ENCODE measurements at regions not wholly inside any gene's neighbourhood (a gene's known extent, or its start where the extent isn't known, plus 50 kb on each side); places are given as distances from the start of the nearest gene placed in this dataset.
"Not testable (repeated sequence)": the region's sequence is repeated elsewhere in the genome, so short reads cannot be mapped to it uniquely, and the experiment has no call there.

DNA sequence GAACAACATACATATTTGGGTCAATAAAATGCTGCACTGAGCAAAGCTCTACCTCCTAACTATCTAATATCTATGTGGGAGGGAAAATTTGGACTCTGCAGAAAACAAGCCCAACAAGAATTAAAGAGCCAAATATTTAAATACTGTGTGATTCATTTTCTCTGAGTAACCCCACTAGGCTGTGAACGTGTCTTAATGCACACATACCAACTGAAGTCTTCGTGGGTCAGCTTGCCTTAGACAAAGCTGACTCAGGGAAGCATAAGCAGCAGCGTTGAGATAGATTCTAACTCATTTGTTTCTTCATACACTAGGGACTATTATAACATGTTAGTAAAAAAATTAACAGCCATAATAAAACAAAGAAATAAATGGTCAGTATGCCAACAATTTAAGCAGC is 114.3 kb downstream of the GJA1 start:
- no peak for DNase-seq

DNA sequence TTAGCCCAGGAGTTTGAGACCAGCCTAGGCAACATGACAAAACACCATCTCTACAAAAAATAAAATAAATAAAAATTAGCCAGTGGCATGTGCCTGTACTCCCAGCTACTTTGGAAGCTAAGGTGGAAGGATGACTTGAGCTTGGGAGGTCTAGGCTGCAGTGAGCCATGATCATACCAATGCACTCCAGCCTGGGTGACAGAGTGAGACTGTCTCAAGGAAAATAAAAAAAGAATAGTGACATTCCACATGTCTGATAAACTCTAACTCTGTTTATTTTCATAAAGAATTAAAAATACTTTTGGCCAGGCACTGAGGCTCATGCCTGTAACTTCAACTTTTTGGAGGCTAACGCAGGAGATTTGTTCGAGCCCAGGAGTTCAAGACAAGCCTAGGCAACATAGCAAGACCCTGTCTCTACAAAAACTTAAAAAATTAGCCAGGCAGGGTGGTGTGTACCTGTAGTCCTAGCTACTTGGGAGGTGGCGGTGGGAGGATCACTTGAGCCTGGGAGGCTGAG is 115.1 kb downstream of the GJA1 start:
- no peak for DNase-seq

DNA sequence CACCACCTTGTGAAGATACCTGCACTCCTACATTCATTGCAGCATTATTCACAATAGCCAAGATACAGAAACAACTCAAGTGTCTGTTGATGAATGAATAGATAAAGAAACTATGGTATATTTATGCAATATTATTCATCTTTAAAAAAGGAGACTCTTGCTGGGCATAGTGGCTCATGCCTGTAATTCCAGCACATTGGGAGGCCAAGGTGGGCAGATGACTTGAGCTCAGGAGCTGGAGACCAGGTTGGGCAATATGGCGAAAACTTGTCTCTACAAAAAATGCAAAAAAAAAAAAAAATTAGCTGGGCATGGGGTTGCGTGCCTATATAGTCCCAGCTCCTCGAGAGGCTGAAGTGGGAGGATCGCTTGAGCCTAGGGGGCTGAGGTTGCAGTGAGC is 119.8 kb downstream of the GJA1 start:
- DNase-seq = no peak

DNA sequence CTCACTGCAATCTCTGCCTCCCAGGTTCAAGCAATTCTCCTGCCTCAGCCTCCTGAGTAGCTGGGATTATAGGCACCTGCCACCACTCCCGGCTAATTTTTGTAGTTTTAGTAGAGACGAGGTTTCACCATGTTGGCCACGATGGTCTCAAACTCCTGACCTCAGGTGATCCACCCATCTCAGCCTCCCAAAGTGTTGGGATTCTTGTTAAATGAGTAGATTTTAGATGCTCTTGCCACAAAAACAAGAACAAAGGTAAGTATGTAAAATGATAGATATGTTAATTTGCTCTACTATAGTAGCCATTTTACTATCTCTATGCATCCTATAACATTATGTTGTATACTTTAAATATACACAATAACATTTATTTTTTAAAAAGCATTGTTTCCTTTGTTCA is 120.7 kb downstream of the GJA1 start:
- not testable (repeated sequence) for DNase-seq

DNA sequence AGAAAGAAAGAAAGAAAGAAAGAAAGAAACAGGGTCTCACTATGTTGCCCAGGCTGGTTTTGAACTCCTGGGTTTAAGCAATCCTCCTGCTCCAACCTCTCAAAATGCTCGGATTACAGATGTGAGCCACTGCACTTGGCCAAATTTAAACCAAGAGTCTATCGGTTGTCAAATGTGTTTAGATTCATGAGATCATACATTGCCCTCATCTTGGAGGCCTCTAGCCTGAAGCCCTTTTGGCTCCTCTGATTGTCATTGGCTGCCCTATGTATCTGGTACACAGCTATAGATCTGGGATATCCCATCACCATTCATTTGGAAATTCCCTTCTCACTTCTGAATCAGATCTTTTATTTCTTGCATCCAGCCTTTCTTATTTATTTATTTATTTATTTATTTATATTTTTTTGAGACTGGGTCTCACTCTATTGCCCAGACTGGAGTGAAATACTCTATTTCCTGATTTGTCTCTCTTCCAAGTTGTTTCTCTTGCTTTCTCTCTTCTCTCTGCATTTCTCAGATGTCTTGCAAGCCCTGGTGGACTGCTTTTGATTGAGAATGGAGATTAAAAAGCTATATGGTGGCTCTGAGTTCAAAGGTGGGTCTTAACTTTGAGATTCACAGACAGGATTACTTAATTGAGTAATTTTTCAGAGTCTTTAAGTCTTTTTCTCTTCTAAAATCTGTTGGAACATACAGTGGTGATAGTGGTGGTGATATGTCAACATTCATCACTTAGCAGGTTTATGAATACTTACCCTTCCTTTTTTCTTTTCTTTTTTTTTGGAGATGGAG is 121.9 kb downstream of the GJA1 start:
- no peak for DNase-seq

DNA sequence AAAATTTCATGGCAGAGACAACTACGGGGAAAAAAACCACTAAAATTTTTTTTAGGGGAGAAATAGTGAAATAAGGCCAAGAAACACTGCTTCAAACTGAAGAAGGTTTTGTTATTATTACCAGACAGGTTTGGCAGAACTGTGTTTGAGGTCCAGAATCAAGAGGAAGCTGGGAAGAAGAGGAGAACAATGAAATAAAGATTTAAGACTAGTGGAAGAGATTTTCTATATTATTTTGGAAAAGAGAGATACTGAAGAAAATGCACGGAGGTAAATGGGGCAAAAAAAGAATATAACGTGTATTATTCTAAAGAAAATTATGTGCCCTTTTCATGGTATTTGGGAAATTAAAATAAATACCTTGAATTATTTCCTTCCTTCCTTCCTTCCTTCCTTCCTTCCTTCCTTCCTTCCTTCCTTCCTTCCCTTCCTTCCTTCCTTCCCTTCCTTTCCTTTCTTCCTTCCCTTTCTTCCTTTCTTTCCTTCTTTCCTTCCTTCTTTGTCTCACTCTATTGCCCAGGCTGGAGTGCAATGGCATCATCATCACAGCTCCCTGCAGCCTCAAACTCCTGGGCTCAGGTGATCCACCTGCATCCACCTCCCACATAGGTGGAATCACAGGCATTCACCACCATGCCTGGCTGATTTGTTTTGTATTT is 124.3 kb downstream of the GJA1 start:
- DNase-seq = no peak

DNA sequence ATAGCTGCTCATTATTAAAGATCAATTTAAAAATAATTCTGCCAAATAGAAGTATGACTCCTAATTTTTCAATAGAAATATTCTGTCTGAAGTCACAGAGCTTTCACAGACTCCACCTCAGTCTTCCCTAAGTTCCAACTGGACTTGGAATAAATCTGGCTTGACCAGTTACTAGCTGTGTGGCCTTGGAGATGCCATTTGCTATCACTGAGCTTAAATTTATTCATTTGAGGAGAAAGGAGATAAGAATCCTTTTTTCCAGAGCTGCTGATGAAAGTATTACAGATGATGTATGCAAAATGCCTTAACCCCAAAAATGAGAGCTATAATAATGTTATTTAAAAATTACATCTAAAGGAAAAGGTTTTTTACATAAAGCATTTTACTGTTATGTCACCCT is 125.0 kb downstream of the GJA1 start:
- no peak for DNase-seq

DNA sequence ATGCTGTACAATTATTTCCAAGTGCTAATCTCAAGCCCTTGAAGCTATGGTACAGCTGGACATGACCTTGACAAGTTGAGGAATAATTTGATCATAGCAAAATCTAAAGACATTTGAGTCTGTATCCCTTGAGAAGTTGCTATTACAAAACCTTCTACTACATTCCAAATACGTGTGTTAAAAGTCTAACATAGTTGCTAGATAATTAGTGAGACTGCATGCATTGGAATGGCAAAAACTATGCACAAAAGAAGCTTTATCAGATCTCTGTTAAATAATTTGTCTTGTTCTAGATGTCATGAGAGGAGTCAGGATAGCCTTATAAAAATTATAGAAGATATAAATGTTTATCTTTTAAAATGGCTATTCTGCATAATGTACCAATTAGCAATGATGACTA is 127.8 kb downstream of the GJA1 start:
- DNase-seq = no peak

DNA sequence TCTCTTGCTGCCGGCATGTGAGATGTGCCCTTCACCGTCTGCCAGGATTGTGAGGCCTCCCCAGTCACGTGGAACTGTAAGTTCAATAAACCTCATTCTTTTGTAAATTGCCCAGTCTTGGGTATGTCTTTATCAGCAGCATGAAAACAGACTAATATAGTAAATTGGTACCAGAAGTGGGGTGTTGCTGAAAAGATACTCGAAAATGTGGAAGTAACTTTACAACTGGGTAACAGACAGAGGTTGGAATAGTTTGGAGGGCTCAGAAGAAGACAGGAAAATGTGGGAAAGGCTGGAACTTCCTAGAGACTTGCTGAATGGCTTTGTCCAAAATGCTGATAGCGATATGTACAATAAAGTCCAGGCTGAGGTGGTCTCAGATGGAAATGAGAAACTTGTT is 129.1 kb downstream of the GJA1 start:
- DNase-seq = not testable (repeated sequence)

DNA sequence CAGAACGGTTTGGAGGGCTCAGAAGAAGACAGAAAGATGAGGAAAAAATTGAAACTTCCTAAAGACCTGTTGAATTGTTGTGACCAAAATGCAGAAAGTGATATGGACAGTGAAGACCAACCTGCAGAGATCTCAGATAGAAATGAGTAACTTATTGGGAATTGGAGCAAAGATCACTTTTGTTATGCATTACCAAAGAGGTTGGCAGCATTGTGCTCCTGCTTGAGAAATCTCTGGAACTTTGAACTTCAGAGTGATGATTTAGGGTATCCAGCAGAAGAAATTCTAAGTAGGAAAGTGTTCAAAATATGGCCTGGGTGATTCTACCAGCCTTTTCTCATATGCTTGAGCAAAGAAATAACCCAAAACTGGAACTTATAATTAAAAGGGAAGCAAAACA is 136.0 kb downstream of the GJA1 start:
- no peak for DNase-seq

DNA sequence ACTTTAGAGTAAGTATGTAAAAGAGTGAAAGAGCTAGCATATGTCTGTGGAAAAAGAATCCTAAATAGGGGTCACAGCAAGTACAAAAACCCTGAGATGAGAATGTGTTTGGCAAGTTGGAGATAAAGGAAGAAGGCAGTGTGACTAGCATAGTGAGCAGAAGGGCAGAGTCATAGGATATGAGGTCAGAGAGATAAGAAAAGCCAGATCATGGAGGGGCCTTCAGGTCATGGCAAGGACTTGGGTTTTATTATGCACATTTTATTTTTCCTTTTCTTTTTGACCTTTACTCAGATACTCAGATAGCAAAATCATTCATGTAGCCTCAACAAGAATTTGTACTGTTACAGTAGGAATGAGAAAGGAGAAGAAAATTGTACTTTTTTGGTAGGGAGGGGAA is 138.0 kb downstream of the GJA1 start:
- no peak for DNase-seq

DNA sequence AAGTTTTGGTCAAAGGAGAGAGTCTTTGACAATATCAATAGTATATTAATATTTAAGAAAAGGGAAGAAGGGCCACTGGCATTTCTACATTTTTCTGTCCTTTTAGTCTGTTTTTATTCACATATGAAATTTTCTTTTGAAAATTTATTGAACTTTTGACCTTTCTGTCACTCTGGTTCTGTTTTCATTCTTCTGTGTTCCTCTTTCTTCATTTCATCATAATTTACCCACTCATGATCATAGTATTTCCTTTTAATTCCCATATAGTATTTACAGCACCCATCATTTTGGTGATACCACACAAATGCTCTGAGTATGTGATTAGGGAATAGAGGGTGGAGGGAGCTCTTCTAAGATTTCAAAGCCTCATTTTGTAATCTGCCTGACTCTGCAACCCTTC is 142.8 kb downstream of the GJA1 start:
- no peak for DNase-seq

DNA sequence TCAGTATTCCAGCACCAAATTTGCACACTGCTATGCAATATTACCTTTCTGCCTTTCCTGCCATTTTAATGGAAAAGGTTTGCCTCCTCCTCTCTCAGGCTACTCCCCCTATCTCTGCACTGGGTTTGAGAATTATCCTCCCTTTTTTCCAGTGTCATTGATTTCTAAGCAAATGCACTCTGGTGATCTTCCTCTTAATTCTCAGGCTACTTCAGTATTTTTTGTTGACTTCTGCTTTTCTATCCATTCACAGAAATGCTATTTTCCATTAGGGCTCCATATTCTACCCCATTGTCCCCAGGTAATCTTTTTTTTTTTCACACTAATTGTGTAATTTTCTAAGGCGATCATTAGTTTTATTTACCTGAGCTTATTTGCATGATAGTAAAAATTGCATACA is 144.0 kb downstream of the GJA1 start:
- DNase-seq = no peak

DNA sequence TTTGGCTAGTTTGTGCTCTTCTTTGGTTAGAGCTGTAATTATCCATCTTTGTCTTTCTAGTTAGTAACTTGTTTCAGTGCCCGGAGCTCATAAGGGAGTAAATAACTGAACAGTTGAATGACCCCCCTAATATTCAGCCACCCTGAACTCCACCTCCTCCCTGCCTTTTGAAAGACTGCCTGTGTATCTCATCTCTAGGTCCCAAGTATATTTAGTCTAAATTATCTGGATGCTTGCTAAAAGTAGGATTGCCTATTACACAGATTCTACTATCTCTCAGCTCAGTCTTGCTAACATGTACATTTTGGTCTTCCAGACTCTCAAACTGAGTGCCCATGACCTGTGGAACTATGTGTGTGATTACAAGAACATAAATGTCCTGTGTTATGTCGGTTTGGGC is 145.9 kb downstream of the GJA1 start:
- DNase-seq = no peak

DNA sequence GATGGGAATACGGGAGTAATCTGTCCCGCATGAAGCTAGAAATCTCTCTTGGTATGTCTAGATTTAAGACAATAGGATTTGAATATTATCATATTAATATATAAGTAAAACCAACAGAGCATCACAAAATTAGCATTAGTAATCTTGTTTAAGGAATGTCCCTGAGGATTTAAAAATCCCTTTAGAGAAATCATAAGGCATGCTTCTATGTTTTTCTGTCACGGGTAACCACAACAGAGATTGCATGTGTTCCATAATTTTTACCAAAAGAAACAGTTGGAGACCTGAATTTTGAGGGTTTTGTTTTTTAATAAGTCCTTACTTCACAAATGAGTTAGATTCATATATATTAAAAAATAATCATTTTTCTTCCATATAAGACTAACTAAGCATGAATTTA is 146.8 kb downstream of the GJA1 start:
- no peak for DNase-seq

DNA sequence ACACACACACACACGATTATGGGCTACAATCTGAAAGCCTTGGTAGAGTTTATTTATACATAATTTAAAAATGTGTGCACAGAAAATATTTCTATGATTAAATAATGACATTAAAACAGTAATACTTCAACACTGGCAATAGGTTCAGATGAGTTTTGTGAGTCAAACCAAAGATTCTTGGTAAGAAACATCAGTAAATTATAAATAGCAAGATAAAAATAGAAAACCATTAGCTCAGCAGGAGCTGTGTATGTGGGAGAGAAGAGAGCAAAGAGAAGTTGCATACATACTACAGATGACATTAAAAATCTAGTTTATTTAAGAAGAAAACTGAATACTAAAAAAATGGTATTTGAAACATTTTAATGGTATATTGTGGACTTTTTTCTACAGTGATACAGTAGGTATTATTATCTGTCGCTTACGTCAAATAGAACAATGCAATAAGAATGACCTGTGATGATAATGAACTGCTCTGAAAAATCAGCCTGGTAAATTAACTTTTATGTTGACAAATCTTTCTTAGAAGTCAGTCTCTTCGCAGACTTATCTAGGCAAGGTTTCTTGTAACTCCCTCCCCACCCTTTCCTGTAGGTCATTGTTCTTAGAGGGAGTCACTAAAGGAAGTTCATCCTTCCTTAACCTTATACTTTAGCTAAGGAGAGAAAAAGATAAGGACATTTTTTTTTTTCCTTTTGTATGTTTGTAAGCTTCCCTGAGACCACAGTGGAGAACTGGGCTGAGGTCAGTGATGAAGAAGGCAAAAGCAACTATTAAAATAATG is 149.3 kb downstream of the GJA1 start:
- DNase-seq = no peak

DNA sequence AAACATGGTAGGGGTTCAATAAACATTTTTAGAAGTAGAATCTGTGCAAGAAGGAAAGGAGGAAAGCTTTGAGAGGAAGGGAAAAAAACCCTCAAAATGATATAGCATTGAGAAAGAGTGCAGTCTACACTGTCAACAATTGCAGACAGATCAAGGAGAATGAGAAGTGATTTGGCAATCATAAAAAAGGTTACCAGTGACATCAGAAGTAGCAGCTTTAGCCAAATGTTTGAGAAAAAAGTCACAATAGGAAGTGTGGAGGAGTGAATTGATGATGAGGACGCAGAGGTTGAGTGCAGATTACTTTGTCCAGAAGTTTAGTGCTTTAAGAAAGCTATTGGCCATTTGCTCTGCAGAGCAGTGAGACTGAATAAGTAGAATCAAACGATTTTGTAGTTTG is 155.0 kb downstream of the GJA1 start:
- DNase-seq = no peak

DNA sequence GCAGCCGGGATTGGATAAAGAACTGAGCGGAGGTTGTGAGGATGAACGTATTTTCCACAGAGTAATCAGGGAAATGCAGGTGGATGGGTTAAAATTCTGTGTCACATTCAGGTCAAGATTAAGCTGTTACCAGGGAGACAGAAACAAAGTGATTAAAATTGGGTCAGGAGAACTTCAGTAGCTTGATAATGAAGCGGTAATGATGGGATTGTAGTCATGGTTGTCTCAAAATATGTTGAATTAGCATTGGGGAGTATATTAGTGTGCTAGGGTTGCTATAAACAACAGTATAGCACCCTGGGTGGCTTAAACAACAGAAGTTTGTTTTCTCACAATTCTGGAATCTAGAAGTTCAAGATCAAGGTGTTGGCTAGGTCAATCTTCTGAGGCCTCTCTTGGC is 155.5 kb downstream of the GJA1 start:
- DNase-seq = no peak

DNA sequence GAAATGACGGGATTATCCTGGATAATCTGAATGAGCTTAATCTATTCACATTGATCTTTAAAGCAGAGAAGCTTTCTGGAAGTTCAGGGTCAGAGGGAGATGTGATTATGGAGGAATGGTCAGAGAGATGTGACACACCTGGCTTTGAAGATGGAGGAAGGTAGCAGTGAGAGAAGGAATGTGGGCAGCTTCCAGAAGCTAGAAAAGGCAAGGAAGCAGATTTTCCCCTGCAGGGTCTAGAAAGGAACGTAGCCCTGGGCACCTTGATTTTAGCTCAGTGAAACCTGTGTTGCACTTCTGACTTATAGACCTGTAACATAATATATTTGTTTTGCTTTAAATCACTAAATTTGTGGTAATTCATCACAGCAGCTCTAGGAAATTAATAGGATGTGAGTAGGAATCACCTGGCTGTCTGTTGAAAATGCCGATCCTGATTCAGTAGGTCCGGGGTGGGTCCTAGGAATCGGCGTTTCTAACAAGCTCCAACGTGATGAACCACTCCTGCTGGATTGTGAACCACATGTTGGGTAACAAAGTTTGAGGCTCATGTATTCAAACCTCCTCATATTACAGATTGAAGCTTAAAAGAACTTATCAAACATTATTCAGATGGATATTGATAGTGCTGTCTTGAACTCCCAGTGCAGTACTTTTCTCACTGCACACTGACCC is 157.0 kb downstream of the GJA1 start:
- no peak for DNase-seq

DNA sequence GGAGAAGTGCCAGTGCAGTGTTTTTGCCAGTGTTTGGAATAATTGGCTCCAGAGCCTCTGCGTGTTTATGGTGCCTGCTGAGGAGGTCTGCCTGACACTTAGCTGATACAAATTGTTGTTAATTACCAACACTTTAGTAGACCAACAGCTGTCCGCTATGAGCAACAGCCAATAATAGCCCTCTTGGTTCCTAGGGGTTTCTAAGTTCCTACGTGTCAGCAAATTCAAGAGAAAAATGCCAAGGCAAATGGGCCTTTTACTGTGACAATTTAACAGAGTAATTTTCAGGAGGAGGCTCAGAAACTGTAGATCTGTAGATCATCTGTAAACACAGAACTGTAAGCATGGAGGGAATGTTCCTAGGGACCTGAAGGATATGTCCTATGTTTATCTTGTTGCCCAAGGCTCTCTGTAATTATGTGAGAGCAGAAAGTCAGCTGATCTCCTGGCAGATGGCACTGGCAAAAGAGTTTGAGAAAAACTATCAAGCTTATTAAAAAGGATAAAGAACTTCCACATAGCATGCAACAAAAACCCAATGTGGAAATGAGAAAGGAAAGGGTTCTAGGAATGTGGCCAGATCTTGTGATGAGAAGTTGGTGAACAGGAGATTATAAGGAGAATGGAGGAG is 157.7 kb downstream of the GJA1 start:
- DNase-seq = no peak

DNA sequence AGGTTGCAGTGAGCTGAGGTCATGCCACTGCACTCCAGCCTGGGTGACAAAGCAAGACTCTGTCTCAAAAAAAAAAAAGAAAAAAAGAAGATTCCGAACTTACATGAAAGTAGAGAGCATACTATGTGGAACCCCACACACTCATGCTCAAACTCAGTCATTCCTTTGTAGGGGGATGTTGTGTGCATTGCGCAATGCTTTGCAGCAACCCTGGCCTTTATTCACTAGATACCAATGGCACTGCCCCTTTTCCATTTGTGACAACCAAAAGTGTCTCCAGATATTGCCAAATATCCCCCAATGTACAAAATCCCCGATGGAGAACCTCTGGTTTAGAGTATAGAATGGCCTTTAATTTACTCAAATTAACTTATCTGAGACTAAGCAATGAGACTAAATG is 158.6 kb downstream of the GJA1 start:
- DNase-seq = no peak

DNA sequence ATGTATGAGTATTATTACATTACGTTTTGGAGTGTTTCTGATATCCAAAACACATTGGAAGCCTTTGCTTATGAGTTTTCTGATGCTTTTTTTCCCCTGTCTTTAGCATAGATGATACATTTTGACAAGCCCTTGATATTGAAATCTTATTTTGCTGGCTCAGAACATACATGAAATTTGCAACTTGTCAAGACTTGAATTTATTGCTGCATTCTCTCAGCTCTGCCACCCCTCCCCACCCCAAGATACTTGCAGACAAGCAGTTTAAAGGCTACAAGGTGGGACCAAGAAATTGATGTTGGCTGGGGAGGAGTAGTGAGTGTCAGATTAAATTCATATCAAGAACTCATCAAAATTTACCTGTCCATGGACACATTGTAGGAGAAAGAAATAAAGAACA is 160.2 kb downstream of the GJA1 start:
- DNase-seq = no peak

DNA sequence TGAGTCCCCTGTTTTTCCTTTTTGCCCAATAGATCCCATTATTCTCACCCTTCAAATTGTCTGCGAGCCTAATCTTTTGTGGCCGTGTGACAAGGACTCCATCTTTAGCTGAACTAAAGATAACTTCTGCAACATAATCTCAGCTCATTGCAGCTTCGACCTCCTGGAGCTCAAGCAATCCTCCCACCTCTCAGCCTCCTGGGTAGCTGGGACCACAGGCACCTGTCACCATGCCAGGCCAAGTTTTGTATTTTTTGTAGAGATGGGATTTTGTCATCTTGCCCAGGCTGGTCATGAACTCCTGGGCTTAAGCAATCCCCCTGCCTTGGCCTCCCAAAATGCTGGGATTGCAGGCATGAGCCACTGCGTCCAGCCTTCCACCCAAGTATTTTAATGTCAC is 161.0 kb downstream of the GJA1 start:
- no peak for DNase-seq

All from activated CD4-positive, alpha-beta T cell treated with anti-CD3 and anti-CD28 coated beads, Interleukin-2, amount 50 U/mL, for 16 hours (primary cell).